AG04449 (cell line): ENCODE measurements at regions not wholly inside any gene's neighbourhood (a gene's known extent, or its start where the extent isn't known, plus 50 kb on each side); places are given as distances from the start of the nearest gene placed in this dataset.

Experiments used
- CTCF ChIA-PET: fragments of 350-600 bp; formaldehyde crosslinking; extraction: SDS; loops from one replicate; lab custom pipeline; 2021; ENCODE audit warnings: antibody characterized with exemption; lab: Yijun Ruan, JAX
- POLR2A ChIA-PET: fragments of 400-600, 350-600 bp; formaldehyde crosslinking; extraction: SDS; loops from one replicate; lab custom pipeline; 2020; ENCODE audit warnings: antibody characterized with exemption, inconsistent platforms; lab: Yijun Ruan, JAX
- DNase-seq: peaks from one replicate; pipeline ENCODE4 v3.0.0-alpha.2; 2010; ENCODE audit warnings: low read depth, low spot score
- H3K4me3 ChIP-seq: 2 replicates; pipeline ENCODE4 v1.5.1; 2011; ENCODE audit warnings: low read depth, mild to moderate bottlenecking, control low read depth, low read length
- TF ChIP-seq, protein P1 (sequence below): IDR thresholded peaks from one replicate; pipeline ENCODE4 v1.5.1; 2011; ENCODE audit warnings: mild to moderate bottlenecking, moderate library complexity, low read length, control low read depth, inconsistent platforms; ENCODE audit not compliant: insufficient read depth; ENCODE audit errors: missing control alignments

DNA sequence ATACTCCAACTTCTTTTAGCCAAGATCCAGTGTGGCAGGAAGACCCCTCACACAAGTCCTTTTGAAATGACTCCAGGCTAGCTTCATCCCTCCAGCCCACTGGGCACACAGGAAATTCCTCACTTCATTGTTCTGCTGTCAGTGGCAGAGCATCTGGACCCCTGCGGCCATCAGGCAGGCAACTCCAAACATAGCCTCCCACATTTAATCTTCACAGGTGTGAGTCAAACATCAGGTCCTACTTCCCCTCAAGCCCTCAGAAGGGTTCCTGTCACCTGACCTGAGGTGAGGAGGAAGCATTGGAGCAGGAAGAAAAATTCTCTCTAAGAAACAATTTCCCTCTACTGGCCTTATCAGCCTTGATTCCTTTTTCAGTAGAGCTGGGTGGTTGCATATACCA is 51.1 kb upstream of the C1GALT1 start:
- ChIA-PET POLR2A (no interaction called here), CTCF (interaction anchor here (1.2 kb wide), 1 partner anchor 26 kb away, joined by 4 read pairs; no protein-coding TSS in a partner anchor)
- H3K4me3 ChIP-seq: no peak overlapping the region
- no peak for DNase-seq
- TF ChIP-seq, protein P1, sequence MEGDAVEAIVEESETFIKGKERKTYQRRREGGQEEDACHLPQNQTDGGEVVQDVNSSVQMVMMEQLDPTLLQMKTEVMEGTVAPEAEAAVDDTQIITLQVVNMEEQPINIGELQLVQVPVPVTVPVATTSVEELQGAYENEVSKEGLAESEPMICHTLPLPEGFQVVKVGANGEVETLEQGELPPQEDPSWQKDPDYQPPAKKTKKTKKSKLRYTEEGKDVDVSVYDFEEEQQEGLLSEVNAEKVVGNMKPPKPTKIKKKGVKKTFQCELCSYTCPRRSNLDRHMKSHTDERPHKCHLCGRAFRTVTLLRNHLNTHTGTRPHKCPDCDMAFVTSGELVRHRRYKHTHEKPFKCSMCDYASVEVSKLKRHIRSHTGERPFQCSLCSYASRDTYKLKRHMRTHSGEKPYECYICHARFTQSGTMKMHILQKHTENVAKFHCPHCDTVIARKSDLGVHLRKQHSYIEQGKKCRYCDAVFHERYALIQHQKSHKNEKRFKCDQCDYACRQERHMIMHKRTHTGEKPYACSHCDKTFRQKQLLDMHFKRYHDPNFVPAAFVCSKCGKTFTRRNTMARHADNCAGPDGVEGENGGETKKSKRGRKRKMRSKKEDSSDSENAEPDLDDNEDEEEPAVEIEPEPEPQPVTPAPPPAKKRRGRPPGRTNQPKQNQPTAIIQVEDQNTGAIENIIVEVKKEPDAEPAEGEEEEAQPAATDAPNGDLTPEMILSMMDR: no peak
